ENCODE measurements at regions not wholly inside any gene's neighbourhood (a gene's known extent, or its start where the extent isn't known, plus 50 kb on each side); places are given as distances from the start of the nearest gene placed in this dataset.

DNA sequence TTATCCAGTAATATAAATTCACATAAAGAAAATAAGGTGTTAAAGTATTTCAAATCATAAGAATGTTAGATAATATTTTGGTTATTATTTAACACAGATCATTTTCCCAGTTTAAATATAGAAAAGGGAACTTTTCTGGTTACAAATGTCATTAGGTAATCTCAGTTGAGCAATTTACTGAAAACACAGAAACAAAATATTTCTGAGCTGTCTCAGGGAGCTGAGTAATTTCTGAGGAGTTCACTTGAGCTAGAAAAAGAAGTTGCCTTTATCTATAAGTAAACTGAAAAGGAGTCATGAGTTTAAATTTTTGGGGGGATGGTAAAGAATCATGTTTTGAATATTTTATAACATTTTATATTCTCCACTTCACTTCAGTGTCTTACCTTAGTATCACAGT lies 855.4 kb upstream of the ARPP21 start:
- DNase-seq (ENCODE audit: low read depth): no peak

DNA sequence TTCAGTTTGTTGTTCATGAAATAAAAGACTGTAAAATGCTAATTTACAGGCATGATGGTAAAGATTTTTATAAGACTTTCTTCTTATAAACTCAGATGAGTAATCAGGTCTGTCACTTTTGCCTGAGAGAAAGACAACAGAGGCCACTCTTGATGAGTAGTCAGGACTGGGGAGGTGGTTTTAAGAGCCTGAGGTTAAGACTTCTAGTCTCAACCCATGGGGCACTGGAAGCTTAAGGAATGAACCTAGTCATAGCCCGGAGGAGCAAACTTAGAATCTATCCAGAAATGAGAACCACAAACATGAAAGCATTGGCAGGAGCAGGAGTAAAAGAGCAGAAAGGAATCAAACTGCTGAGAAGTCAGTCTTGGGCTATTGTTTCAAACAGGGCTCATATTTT lies 846.3 kb upstream of the ARPP21 start:
- DNase-seq (ENCODE audit: low read depth): no peak

- DNase-seq (ENCODE audit: low read depth): no peak
Measured at GRCh38 chr3:34807611-34808010, 831.7 kb upstream of the ARPP21 start.

DNA sequence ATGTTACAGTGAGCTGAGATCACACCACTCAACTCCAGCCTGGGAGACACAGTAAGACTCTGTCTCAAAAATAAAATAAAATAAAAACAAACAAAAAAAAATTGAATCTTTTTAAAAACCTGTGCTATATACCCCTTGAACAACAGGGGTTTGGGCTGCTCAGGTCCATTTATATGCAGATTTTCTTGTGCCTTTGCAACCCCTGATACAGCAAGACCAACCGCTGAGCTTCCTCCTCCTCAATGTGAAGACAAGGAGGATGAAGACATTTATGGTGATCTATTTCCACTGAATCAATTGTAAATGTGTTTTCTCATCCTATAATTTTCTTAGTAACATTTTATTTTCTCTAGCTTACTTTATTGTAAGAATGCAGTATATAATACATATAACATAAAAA lies 831.0 kb upstream of the ARPP21 start:
- DNase-seq (ENCODE audit: low read depth): no peak

GRCh38 chr3:34828847-34829246 lies 810.5 kb upstream of the ARPP21 start:
- no peak for DNase-seq (ENCODE audit: low read depth)

DNA sequence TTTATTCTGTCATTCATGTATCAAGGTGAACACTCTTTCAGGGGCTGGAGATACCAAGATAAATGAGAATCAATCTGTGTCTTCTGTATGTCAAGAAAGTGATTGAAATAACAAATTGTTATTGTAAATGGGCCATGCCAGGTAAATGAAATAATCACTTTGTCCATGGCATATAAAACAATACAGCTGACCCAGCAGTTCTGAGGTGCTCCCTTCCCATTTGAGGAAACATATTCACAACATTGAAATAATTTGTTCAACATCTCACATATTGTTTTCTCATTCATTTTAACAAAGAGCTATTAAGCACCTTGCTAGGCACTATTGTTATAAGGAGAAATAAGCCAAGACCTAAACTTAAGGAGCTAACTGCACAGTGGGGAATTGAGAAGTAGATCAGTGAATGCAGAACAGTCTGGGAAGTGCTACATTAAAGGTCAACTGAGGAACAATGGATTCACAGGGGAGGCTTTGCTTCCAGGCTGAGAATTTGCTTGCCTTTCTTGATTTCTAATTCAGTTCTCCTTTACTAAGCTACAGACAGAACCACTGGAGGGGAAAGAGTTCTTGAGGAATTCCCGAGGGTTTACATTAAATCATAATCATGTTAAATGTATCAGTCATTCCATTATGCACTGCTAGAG lies 806.3 kb upstream of the ARPP21 start:
- DNase-seq (ENCODE audit: low read depth): no peak

DNA sequence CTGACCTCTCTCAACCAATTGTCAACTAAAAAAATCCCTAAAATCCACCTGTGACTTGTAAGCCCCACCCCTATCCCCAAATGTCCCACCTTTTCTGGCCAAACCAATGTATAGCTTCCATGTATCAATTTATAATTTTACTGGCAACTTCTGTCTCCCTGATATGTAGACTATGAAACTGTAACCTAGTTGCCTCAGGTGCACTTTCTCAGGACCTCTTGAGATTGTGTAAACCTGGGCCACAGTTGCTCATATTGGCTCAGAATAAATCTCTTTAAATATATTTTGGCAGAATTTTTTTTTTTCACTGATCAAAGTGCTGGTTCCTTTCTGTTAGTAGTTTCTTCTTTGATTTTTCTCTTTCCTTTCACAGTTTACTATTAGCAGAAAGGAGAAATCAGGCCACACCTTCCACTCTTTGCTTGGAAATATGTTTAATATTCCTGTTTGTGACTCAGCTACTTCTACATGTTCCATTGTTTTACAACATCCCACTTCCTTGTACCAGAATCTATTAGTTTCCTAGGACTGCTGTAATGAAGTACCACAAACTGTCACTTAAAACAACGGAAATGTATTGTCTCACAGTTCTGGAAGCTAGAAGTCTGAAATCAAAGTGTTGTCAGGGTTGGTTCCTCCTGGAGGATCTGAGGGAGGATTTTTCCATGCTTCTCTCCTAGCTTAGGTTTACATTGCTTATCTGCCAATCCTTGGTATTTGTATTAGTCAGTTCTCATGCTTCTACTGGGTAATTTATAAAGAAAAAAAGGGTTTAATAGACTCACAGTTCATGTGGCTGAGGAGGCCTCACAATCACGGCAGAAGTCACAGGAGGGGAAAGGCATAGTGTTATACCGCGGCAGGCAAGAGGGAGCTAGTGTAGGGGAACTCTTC lies 801.2 kb upstream of the ARPP21 start:
- no peak for DNase-seq (ENCODE audit: low read depth)

DNA sequence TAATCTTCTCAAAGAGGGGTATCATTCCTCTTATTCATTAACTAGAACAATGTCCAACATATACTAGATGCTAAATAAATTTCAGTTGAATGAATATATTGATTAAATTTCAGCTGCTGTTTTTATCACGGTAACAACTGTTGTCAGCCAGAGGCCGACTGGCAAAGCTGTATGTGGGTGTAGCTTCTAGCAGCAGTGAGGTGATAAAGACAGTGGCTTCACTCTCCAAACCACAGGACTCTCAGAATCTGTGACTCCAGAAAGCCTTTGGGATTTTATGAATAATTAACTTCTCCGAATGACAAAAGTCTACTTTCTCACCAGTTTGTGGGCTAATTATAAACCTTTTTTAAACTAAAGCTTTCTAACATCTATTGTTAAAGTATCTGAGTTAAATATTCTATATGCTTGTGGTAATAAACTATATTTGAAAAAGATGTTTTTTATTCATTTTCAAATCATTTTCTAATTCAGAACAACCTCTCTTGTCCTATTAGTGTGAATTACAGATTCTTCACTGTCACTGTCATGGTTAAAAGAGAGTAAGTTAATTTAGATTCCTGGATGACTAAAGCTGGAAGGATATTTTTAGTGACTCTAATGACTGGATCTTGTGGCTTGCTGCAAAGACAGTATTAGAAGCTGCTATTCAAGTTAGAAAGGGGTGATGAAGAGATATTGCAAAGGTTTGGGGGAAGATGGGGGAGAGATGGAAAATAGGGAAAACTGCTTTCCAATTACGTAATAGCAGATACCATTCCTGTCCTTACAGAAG lies 796.4 kb upstream of the ARPP21 start:
- no peak for DNase-seq (ENCODE audit: low read depth)

- DNase-seq (ENCODE audit: low read depth): no peak
Measured at GRCh38 chr3:34844323-34844620, 795.1 kb upstream of the ARPP21 start.

DNA sequence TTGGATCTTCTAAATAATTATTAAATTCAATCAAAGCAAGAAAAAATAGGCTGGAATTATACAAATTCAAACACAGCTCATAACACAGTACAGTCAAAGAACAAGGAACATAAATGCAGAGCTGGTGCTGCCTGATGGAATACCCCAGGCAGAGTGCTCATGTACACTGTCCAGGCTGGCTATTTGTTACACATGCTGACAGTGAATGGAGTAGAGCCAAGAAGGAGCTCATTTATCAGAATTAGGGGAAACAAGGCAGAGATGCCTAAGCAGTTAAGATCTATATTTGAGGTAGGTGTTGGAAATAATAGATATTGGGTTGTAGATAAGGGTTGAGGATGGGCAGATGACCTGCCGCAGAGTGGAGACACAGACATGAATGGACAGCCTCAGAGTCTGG lies 788.2 kb upstream of the ARPP21 start:
- no peak for DNase-seq (ENCODE audit: low read depth)

- no peak for DNase-seq (ENCODE audit: low read depth)
Measured at GRCh38 chr3:34852844-34853439, 786.4 kb upstream of the ARPP21 start.

DNA sequence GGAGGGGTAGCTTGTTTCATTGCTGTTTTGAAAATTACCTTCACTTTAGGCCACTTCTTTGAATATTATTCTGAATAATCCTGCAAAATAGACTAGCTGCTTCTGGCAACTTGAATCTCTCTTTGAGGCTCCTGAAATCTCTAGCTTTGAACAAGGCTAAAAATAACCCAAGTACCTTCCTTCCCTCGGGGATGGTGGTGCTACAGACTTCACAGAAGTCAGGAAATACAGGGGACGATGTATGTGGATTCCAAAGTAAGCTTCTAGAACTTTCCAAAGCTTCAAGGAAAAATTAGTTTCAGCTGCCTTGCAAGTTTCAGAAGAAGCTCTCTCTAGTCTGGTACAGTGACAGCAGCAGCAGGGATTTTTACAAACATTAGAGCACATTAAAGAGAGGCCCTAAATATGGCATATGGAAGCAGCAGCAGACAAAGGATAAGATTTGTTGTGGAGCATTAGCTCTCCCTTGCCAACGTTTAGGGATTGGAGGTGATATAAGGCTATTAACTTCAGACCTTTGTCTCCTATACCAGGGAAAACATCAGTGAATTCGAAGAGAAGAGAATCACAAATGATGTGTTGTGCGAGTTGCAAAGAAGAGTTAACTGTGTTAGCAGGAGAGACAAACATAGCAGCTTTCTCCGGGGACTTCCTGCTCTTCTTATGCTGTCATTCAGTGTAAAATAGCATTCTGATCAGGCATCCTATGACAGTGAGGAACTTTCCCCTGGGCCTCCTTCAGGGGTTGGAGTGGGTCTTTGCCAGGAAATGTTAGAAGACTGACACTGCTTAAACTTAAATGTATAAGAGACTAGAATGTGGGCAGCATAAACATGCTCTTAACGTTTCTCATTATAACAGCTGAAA lies 783.0 kb upstream of the ARPP21 start:
- no peak for DNase-seq (ENCODE audit: low read depth)

GRCh38 chr3:34858067-34858660 lies 781.2 kb upstream of the ARPP21 start:
- DNase-seq (ENCODE audit: low read depth): no peak

DNA sequence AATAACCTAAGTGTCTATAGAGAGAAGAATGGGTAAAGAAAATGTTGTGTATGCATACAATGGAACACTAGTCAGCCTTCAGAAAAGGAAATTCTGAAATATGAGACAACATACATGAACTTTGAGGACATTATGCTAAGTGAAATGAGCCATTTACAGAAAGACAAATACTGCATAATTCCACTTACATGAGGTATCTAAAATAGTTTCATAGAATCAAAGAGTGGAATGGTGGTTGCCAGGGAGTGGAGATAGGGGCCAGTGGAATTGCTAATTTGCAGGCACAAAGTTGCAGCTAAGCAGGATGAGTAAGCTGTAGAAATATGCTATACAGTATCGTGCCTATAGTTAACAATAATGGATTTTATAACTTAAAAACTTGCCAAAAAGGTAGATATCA lies 779.6 kb upstream of the ARPP21 start:
- DNase-seq (ENCODE audit: low read depth): no peak

DNA sequence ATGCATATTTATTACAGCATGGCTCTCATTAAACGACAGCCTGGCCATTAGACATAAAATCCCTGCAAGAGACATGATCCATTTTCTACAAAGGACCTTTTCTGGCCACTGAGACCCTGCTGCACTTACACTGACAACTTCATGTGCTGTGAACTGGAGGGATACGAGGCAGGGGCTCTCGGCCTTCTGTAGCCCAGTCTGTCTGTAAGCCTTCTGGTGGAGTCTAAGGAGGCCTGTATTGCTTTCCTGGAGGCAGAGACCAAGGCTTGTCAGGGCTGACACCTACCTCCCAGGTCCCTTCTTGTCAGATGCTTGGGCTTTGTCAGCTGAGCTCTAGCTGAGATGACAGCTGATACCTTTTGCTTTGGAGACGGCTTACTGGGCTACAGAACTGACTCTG lies 776.9 kb upstream of the ARPP21 start:
- no peak for DNase-seq (ENCODE audit: low read depth)

- DNase-seq (ENCODE audit: low read depth): no peak
Measured at GRCh38 chr3:34863485-34863884, 775.8 kb upstream of the ARPP21 start.

DNA sequence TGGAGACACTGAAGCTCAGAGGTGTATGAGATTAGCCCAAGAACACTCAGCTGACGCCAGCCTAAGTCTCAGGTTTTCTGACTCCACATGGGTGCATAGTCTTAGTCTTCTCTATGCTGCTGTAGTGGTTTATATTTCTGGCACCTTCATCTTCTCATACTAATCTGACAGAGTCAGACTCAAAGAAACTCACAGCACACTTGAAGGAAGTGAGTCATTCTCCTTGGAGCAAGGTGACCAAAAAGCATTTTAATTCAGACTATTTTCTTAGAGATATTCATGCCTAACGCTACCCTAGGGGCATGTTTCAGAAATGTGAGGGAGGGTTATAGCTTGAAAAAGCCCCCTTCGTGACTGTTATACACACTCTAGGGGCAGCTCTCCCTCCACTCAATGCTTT lies 775.3 kb upstream of the ARPP21 start:
- DNase-seq (ENCODE audit: low read depth): no peak

- no peak for DNase-seq (ENCODE audit: low read depth)
Measured at GRCh38 chr3:34865346-34865745, 774.0 kb upstream of the ARPP21 start.

DNA sequence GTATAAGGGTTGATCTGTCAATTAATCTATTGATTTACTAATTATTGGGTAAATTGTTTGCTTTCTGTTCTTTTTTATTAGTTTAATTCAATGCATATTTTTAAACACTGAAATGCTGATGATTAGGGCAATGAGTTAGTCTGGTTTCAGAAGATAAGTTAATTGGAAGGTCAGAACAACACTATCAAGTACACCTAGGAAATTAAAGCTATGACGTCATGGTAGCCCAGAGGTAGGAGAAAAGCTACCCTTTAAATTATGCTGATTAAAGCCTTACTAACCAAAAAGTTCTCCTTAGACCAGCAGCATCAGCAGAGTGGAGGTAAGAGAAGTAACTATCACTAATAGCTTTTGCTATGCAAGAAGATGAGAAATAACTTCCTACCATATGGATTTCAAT lies 770.4 kb upstream of the ARPP21 start:
- no peak for DNase-seq (ENCODE audit: low read depth)

GRCh38 chr3:34869696-34870095 lies 769.6 kb upstream of the ARPP21 start:
- DNase-seq (ENCODE audit: low read depth): no peak

- DNase-seq (ENCODE audit: low read depth): no peak
Measured at GRCh38 chr3:34872406-34872805, 766.9 kb upstream of the ARPP21 start.

All from CMK (cell line).